ENCODE measurements at regions not wholly inside any gene's neighbourhood (a gene's known extent, or its start where the extent isn't known, plus 50 kb on each side); places are given as distances from the start of the nearest gene placed in this dataset.

GRCh38 chr18:41674506-41674905 lies 280.5 kb upstream of the PIK3C3 start:
- Histone ChIP-seq H3K9me2 (replicated peaks; ENCODE audit: low read length) (no peaks in the 10 kb centered on the region), H4K20me1 (ENCODE audit: low read length) (no peaks in the 10 kb centered on the region), H3K4me3 (ENCODE audit: low read length) (no peak overlapping the region), H3K36me3 (ENCODE audit: low read depth, low read length) (no peaks in the 10 kb centered on the region), H3K9me3 (ENCODE audit: low read length) (no peaks in the 10 kb centered on the region), H3K4me1 (ENCODE audit: insufficient read depth, low read length) (no peaks in the 10 kb centered on the region), H3K9ac (ENCODE audit: low read length) (no peak overlapping the region), H3K27ac (ENCODE audit: low read length) (no peak overlapping the region), H2AFZ (ENCODE audit: low read length) (no peak overlapping the region), H3F3A (ENCODE audit: low read length, unreplicated experiment) (no peaks in the 10 kb centered on the region), H3K27me3 (ENCODE audit: low read length) (no peaks in the 10 kb centered on the region), H3K79me2 (ENCODE audit: low read length) (no peaks in the 10 kb centered on the region), H3K4me2 (ENCODE audit: low read length) (no peak overlapping the region)
- DNase-seq: no peak
- ATAC-seq: no peak
- no TSS peak for BruUV-seq (replicated peaks)
- TF ChIP-seq EZH2 (IDR thresholded peaks at IDR 0.05; ENCODE audit: low read length, unreplicated experiment) (no peak), EZH2phosphoT487 (IDR thresholded peaks at IDR 0.05; ENCODE audit: borderline replicate concordance, low read length) (no peak), CTCF (conservative IDR thresholded peaks at IDR 0.05; ENCODE audit: low read depth, low read length) (no peak)
- POLR2A ChIA-PET (ENCODE audit: unreplicated experiment): no interaction called here
- CTCF ChIA-PET: no interaction called here
- intact Hi-C loops (cut with micrococcal nuclease): no loop called here

- no peaks in the 10 kb centered on the region for H3K9me3 ChIP-seq (ENCODE audit: low read length)
- ChIA-PET POLR2A (ENCODE audit: unreplicated experiment) (no interaction called here), CTCF (no interaction called here)
- H3K4me1 ChIP-seq (ENCODE audit: insufficient read depth, low read length): no peaks in the 10 kb centered on the region
- H3K4me3 ChIP-seq (ENCODE audit: low read length): no peak overlapping the region
- TF ChIP-seq CTCF (conservative IDR thresholded peaks at IDR 0.05; ENCODE audit: low read depth, low read length): no peak
- H3F3A ChIP-seq (ENCODE audit: low read length, unreplicated experiment): no peaks in the 10 kb centered on the region
- no peak overlapping the region for H2AFZ ChIP-seq (ENCODE audit: low read length)
- intact Hi-C loops (cut with micrococcal nuclease): no loop called here
- H3K79me2 ChIP-seq (ENCODE audit: low read length): no peaks in the 10 kb centered on the region
- ATAC-seq (peak; percentile 81), DNase-seq (peak; percentile 37)
- H3K4me2 ChIP-seq (ENCODE audit: low read length): no peak overlapping the region
- no peak overlapping the region for H3K9ac ChIP-seq (ENCODE audit: low read length)
- H3K27ac ChIP-seq (ENCODE audit: low read length): no peak overlapping the region
- no TSS peak for BruUV-seq (replicated peaks)
- no peaks in the 10 kb centered on the region for H3K9me2 ChIP-seq (replicated peaks; ENCODE audit: low read length)
- H3K27me3 ChIP-seq (ENCODE audit: low read length): no peaks in the 10 kb centered on the region
- H4K20me1 ChIP-seq (ENCODE audit: low read length): no peaks in the 10 kb centered on the region
- no peaks in the 10 kb centered on the region for H3K36me3 ChIP-seq (ENCODE audit: low read depth, low read length)
Measured at GRCh38 chr18:41666231-41666630, 288.8 kb upstream of the PIK3C3 start.

DNA sequence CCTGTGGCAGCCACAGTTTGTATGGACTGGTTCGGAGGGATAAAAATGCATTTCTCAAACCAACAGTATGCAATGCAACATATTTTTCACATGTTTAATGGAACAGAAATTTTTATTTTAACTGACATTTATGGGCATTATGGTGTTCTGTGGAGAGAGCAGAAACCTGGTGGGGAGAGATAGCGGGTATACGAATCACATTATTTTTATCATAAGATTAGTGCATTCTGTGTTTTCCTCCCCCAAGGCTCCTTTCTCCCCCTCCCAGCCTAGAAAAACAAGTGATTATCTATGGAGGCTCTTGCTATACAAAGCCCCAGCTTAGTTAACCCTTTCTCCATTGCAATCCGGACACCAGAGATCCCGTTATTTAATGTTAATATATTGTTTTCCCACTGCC lies 289.8 kb upstream of the PIK3C3 start:
- no peak overlapping the region for H3K4me3 ChIP-seq (ENCODE audit: low read length)
- no peak overlapping the region for H3K27ac ChIP-seq (ENCODE audit: low read length)
- no peak overlapping the region for H3K4me2 ChIP-seq (ENCODE audit: low read length)
- H3K36me3 ChIP-seq (ENCODE audit: low read depth, low read length): no peaks in the 10 kb centered on the region
- no peaks in the 10 kb centered on the region for H3K9me2 ChIP-seq (replicated peaks; ENCODE audit: low read length)
- CTCF ChIA-PET: no interaction called here
- H4K20me1 ChIP-seq (ENCODE audit: low read length): no peaks in the 10 kb centered on the region
- POLR2A ChIA-PET (ENCODE audit: unreplicated experiment): no interaction called here
- DNase-seq: no peak
- H3K27me3 ChIP-seq (ENCODE audit: low read length): no peaks in the 10 kb centered on the region
- H3F3A ChIP-seq (ENCODE audit: low read length, unreplicated experiment): no peaks in the 10 kb centered on the region
- intact Hi-C loops (cut with micrococcal nuclease): no loop called here
- TF ChIP-seq EZH2 (IDR thresholded peaks at IDR 0.05; ENCODE audit: low read length, unreplicated experiment) (no peak), CTCF (conservative IDR thresholded peaks at IDR 0.05; ENCODE audit: low read depth, low read length) (no peak), EZH2phosphoT487 (IDR thresholded peaks at IDR 0.05; ENCODE audit: borderline replicate concordance, low read length) (no peak)
- no peaks in the 10 kb centered on the region for H3K9me3 ChIP-seq (ENCODE audit: low read length)
- no peaks in the 10 kb centered on the region for H3K4me1 ChIP-seq (ENCODE audit: insufficient read depth, low read length)
- H2AFZ ChIP-seq (ENCODE audit: low read length): no peak overlapping the region
- ATAC-seq: no peak
- H3K9ac ChIP-seq (ENCODE audit: low read length): no peak overlapping the region
- no TSS peak for BruUV-seq (replicated peaks)
- H3K79me2 ChIP-seq (ENCODE audit: low read length): no peaks in the 10 kb centered on the region
